Panc1 (cell line): ENCODE measurements at regions not wholly inside any gene's neighbourhood (a gene's known extent, or its start where the extent isn't known, plus 50 kb on each side); places are given as distances from the start of the nearest gene placed in this dataset.

ENCODE experiments used
- ATAC-seq: fragments of 200-7000 bp; cut with Tn5 transposase; 2 replicates; pipeline ENCODE4 v1.9.1; 2020; ENCODE audit warnings: mild to moderate bottlenecking, moderate library complexity
- BruUV-seq: library from RNA; stranded (reverse); fragments of 400-500 nt; replicated peaks from 2 replicates; lab custom pipeline; 2021; lab: Mats Ljungman, UMichigan
- CTCF ChIA-PET: fragments of 300-600 bp; sonication (Branson Sonifier 250); formaldehyde crosslinking; loops from one replicate; lab custom pipeline; 2022; ENCODE audit warnings: antibody characterized with exemption; lab: Charles Lee
- POLR2A ChIA-PET: fragments of 300-600 bp; sonication (Branson Sonifier 250); formaldehyde crosslinking; loops from one replicate; lab custom pipeline; 2022; ENCODE audit warnings: antibody characterized with exemption; lab: Charles Lee
- DNase-seq: peaks from one replicate; pipeline ENCODE4 v3.0.0-alpha.2; 2010; ENCODE audit warnings: low read depth, low spot score
- H3K27ac ChIP-seq: 2 replicates; pipeline ENCODE4 v1.5.1; 2011; ENCODE audit warnings: mild to moderate bottlenecking, low read length, inconsistent platforms
- H3K27me3 ChIP-seq: fragments of 200-500 bp; sonication (Bioruptor generic); 2 replicates; pipeline ENCODE4 v1.6.0; 2014; ENCODE audit warnings: low read length, inconsistent platforms; ENCODE audit not compliant: control insufficient read depth, insufficient read depth
- H3K36me3 ChIP-seq: fragments of 200-500 bp; sonication (Bioruptor generic); 2 replicates; pipeline ENCODE4 v1.5.1; 2014; ENCODE audit warnings: inconsistent platforms, mild to moderate bottlenecking, low read length, moderate library complexity; ENCODE audit not compliant: control insufficient read depth, insufficient read depth
- H3K4me1 ChIP-seq: 2 replicates; pipeline ENCODE4 v1.5.1; 2011; ENCODE audit warnings: inconsistent platforms, mild to moderate bottlenecking, low read length, moderate library complexity; ENCODE audit not compliant: control insufficient read depth, insufficient read depth
- H3K4me3 ChIP-seq, 2 experiments: 2 replicates each; pipeline ENCODE4 v1.5.1; 2011 to 2012; ENCODE audit warnings: low read depth in 2 of 2, low read length in 2 of 2, mild to moderate bottlenecking in 2 of 2, inconsistent platforms in 1 of 2, moderate library complexity in 1 of 2
- H3K9me3 ChIP-seq: fragments of 200-500 bp; sonication (Bioruptor generic); 2 replicates; pipeline ENCODE4 v1.5.1; 2014; ENCODE audit warnings: low read depth, mild to moderate bottlenecking, inconsistent platforms, low read length, moderate library complexity; ENCODE audit not compliant: control insufficient read depth, insufficient read depth
- POLR2AphosphoS5 ChIP-seq: IDR thresholded peaks from 2 replicates; pipeline ENCODE4 v1.6.1; 2012; ENCODE audit warnings: mild to moderate bottlenecking, low read depth, low read length, moderate library complexity
- SIN3A ChIP-seq: IDR thresholded peaks from 2 replicates; pipeline ENCODE4 v1.6.1; 2012; ENCODE audit warnings: low read depth, mild to moderate bottlenecking, low read length, moderate library complexity, borderline replicate concordance; ENCODE audit not compliant: insufficient read depth
- TCF7L2 ChIP-seq: IDR thresholded peaks from 2 replicates; pipeline ENCODE4 v1.6.1; 2011; ENCODE audit warnings: mild to moderate bottlenecking, low read depth, low read length, inconsistent platforms
- in situ Hi-C: cut with HindIII; loops from 2 replicates; pipeline ENCODE4 v1.10.0; 2016; ENCODE audit warnings: low sequenced_read_pairs, low pct_unique_long_range_greater_than_20kb
- intact Hi-C: fragments of 100-400 bp; cut with micrococcal nuclease; formaldehyde crosslinking; loops from one replicate; pipeline ENCODE4 v1.10.0; 2022; ENCODE audit not compliant: unreplicated experiment
- TF ChIP-seq, protein P1 (sequence below): fragments of 450-650 bp; IDR thresholded peaks from 2 replicates; pipeline ENCODE4 v1.5.1; 2017; ENCODE audit warnings: mild to moderate bottlenecking
- TF ChIP-seq, protein P2 (sequence below), 2 experiments: IDR thresholded peaks; 2 replicates each; pipeline ENCODE4 v1.6.1; 2011 to 2012; ENCODE audit warnings: low read depth in 2 of 2, control low read depth in 1 of 2, low read length in 1 of 2, mild to moderate bottlenecking in 1 of 2, moderate library complexity in 1 of 2; ENCODE audit not compliant: insufficient read depth in 1 of 2

DNA sequence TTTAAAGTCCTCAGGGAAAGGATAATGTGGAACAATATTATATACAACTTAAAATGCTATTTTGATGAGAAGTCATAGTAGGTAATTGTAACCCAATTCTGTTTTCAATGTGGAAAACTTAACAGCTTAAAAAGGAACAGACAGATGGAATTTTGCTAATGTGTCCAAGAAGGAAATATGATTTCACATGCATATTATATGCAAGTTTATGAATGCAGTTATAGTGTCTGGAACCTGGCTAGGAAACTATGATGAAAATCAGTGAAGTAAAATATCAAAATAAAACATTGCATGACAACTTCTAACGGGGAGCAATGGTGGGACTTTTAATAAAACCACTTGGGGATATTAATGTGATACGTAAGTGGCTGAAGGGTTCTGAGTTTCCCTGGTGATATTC is 152.6 kb upstream of the HAND2 start:
- intact Hi-C loops (no loop called here), in situ Hi-C loops (no loop called here)
- no peak for ATAC-seq
- no peaks in the 10 kb centered on the region for H3K4me1 ChIP-seq
- H3K36me3 ChIP-seq = no peaks in the 10 kb centered on the region
- H3K9me3 ChIP-seq = no peaks in the 10 kb centered on the region
- BruUV-seq = no TSS peak
- DNase-seq = no peak
- CTCF ChIA-PET = no interaction called here
- no peak overlapping the region for H3K4me3 ChIP-seq
- TF ChIP-seq, protein P1, sequence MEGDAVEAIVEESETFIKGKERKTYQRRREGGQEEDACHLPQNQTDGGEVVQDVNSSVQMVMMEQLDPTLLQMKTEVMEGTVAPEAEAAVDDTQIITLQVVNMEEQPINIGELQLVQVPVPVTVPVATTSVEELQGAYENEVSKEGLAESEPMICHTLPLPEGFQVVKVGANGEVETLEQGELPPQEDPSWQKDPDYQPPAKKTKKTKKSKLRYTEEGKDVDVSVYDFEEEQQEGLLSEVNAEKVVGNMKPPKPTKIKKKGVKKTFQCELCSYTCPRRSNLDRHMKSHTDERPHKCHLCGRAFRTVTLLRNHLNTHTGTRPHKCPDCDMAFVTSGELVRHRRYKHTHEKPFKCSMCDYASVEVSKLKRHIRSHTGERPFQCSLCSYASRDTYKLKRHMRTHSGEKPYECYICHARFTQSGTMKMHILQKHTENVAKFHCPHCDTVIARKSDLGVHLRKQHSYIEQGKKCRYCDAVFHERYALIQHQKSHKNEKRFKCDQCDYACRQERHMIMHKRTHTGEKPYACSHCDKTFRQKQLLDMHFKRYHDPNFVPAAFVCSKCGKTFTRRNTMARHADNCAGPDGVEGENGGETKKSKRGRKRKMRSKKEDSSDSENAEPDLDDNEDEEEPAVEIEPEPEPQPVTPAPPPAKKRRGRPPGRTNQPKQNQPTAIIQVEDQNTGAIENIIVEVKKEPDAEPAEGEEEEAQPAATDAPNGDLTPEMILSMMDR = no peak
- TF ChIP-seq SIN3A (no peak), POLR2AphosphoS5 (no peak), TCF7L2 (no peak)
- TF ChIP-seq, protein P2, sequence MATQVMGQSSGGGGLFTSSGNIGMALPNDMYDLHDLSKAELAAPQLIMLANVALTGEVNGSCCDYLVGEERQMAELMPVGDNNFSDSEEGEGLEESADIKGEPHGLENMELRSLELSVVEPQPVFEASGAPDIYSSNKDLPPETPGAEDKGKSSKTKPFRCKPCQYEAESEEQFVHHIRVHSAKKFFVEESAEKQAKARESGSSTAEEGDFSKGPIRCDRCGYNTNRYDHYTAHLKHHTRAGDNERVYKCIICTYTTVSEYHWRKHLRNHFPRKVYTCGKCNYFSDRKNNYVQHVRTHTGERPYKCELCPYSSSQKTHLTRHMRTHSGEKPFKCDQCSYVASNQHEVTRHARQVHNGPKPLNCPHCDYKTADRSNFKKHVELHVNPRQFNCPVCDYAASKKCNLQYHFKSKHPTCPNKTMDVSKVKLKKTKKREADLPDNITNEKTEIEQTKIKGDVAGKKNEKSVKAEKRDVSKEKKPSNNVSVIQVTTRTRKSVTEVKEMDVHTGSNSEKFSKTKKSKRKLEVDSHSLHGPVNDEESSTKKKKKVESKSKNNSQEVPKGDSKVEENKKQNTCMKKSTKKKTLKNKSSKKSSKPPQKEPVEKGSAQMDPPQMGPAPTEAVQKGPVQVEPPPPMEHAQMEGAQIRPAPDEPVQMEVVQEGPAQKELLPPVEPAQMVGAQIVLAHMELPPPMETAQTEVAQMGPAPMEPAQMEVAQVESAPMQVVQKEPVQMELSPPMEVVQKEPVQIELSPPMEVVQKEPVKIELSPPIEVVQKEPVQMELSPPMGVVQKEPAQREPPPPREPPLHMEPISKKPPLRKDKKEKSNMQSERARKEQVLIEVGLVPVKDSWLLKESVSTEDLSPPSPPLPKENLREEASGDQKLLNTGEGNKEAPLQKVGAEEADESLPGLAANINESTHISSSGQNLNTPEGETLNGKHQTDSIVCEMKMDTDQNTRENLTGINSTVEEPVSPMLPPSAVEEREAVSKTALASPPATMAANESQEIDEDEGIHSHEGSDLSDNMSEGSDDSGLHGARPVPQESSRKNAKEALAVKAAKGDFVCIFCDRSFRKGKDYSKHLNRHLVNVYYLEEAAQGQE (IDR thresholded peaks at IDR 0.05; ENCODE audit: insufficient read depth in 1 of 2, low read depth in 2 of 2, low read length in 1 of 2) = no peak
- H3K27me3 ChIP-seq = no peaks in the 10 kb centered on the region
- no peak overlapping the region for H3K27ac ChIP-seq
- POLR2A ChIA-PET = no interaction called here

DNA sequence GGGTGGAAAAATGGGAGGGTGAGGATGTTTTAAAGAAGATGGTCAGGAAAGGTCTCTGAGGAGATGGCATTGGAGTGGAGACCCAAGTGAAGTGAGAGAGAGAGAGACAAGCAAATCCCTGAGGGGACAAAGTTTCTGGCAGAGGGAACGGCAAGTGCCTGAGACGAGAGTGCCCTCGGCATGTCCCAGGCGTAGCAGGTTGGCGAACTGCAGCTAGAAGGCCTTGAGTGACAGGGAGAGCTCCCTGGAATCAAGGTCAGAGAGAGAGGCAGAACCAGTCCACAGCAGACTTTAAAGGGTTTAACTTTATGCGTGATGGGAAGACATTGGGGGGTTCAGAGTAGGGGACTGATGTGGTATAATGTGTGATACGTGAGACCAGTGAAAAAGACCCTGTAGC is 150.2 kb upstream of the HAND2 start:
- POLR2A ChIA-PET = no interaction called here
- H3K27ac ChIP-seq = no peak overlapping the region
- H3K4me1 ChIP-seq = no peaks in the 10 kb centered on the region
- H3K27me3 ChIP-seq = no peaks in the 10 kb centered on the region
- CTCF ChIA-PET = no interaction called here
- ATAC-seq (no peak), DNase-seq (no peak)
- TF ChIP-seq POLR2AphosphoS5 (no peak), SIN3A (no peak), TCF7L2 (no peak)
- TF ChIP-seq, protein P2 (IDR thresholded peaks at IDR 0.05; ENCODE audit: insufficient read depth in 1 of 2, low read depth in 2 of 2, low read length in 1 of 2) = no peak
- TF ChIP-seq, protein P1 = no peak
- H3K9me3 ChIP-seq = no peaks in the 10 kb centered on the region
- no peaks in the 10 kb centered on the region for H3K36me3 ChIP-seq
- no TSS peak for BruUV-seq
- intact Hi-C loops = no loop called here
- in situ Hi-C loops = no loop called here
- no peak overlapping the region for H3K4me3 ChIP-seq
